HCT116 (cell line): ENCODE measurements at regions not wholly inside any gene's neighbourhood (a gene's known extent, or its start where the extent isn't known, plus 50 kb on each side); places are given as distances from the start of the nearest gene placed in this dataset.

Experiments used
- ATAC-seq: fragments of 200-7000 bp; cut with Tn5 transposase; 2 replicates; pipeline ENCODE4 v1.9.1; 2020; ENCODE audit warnings: mild to moderate bottlenecking, moderate library complexity
- BruUV-seq: library from RNA; stranded (reverse); fragments of 400-500 nt; replicated peaks from 2 replicates; lab custom pipeline; 2021; lab: Mats Ljungman, UMichigan
- CTCF ChIA-PET: fragments of 300-600 bp; sonication (Branson Sonifier 250); formaldehyde crosslinking; loops from one replicate; lab custom pipeline; 2021; ENCODE audit warnings: antibody characterized with exemption; lab: Charles Lee
- POLR2A ChIA-PET: fragments of 300-600, 350-600 bp; sonication (Branson Sonifier 250); formaldehyde crosslinking; loops from one replicate; lab custom pipeline; 2021; ENCODE audit warnings: antibody characterized with exemption; lab: Charles Lee
- RAD21 ChIA-PET, 2 experiments: fragments of 300-600 bp; sonication (Branson Sonifier 250); formaldehyde crosslinking; loops; one replicate each; lab custom pipeline; 2023; ENCODE audit warnings: low total read pairs in 2 of 2; ENCODE audit not compliant: uncharacterized antibody in 2 of 2, unreplicated experiment in 2 of 2, low non-redundant PET in 1 of 2; lab: Charles Lee
- DNase-seq: peaks from one replicate; pipeline ENCODE4 v3.0.0-alpha.2; 2010; ENCODE audit warnings: low read depth, low spot score
- H2AFZ ChIP-seq: fragments of 200-600 bp; shearing (Covaris generic), sonication (generic); 2 replicates; pipeline ENCODE4 v1.6.1; 2017; ENCODE audit warnings: low read depth, mixed run types, mixed read lengths, antibody characterized with exemption, low read length; ENCODE audit not compliant: poor library complexity, severe bottlenecking
- H3K27ac ChIP-seq: 2 replicates; pipeline ENCODE4 v1.5.1; 2012; ENCODE audit warnings: low read depth, low read length
- H3K27me3 ChIP-seq: fragments of 200-600 bp; sonication (generic); 2 replicates; pipeline ENCODE4 v1.6.1; 2016; ENCODE audit warnings: mixed run types, low read length, mixed read lengths; ENCODE audit not compliant: insufficient read depth
- H3K36me3 ChIP-seq, 2 experiments: fragments of 200-500 bp in 1 of 2; fragments of 200-600 bp in 1 of 2; sonication (Bioruptor generic) in 1 of 2; sonication (generic) in 1 of 2; 2 replicates each; pipeline versions ENCODE4 v1.5.1 to v1.6.1; 2014 to 2016; ENCODE audit warnings: low read length in 2 of 2, inconsistent platforms in 1 of 2, mixed read lengths in 1 of 2, mixed run types in 1 of 2; ENCODE audit not compliant: insufficient read depth in 2 of 2, control insufficient read depth in 1 of 2
- H3K4me1 ChIP-seq, 2 experiments: fragments of 200-600 bp in 1 of 2; sonication (generic) in 1 of 2; 2 replicates each; pipeline versions ENCODE4 v1.5.1 to v1.6.1; 2012 to 2017; ENCODE audit warnings: low read length in 2 of 2, inconsistent platforms in 1 of 2, mild to moderate bottlenecking in 1 of 2, mixed read lengths in 1 of 2, mixed run types in 1 of 2, moderate library complexity in 1 of 2; ENCODE audit not compliant: insufficient read depth in 2 of 2, control insufficient read depth in 1 of 2
- H3K4me2 ChIP-seq: fragments of 200-600 bp; sonication (generic); 2 replicates; pipeline ENCODE4 v1.6.1; 2017; ENCODE audit warnings: mixed run types, low read length, mixed read lengths
- H3K4me3 ChIP-seq, 2 experiments: fragments of 200-600 bp in 1 of 2; sonication (generic) in 1 of 2; replicated peaks in 1 of 2; 2 replicates each; pipeline ENCODE4 v1.5.1; 2011 to 2016; ENCODE audit warnings: low read length in 2 of 2, control low read depth in 1 of 2, low read depth in 1 of 2, mild to moderate bottlenecking in 1 of 2, mixed read lengths in 1 of 2, mixed run types in 1 of 2
- H3K79me2 ChIP-seq: fragments of 200-600 bp; sonication (generic); 2 replicates; pipeline ENCODE4 v1.6.1; 2017; ENCODE audit warnings: mild to moderate bottlenecking, mixed run types, low read length, moderate library complexity, mixed read lengths; ENCODE audit not compliant: insufficient read depth
- H3K9ac ChIP-seq: fragments of 200-600 bp; sonication (generic); 2 replicates; pipeline ENCODE4 v1.6.1; 2016; ENCODE audit warnings: low read length, mixed read lengths
- H3K9me2 ChIP-seq: fragments of 200-600 bp; sonication (generic), shearing (Covaris generic); 2 replicates; pipeline ENCODE4 v1.6.1; 2017; ENCODE audit warnings: mixed run types, mild to moderate bottlenecking, moderate library complexity; ENCODE audit not compliant: insufficient read depth
- H3K9me3 ChIP-seq, 2 experiments: fragments of 200-500 bp in 1 of 2; fragments of 200-600 bp in 1 of 2; sonication (Bioruptor generic) in 1 of 2; sonication (generic) in 1 of 2; 2 replicates each; pipeline ENCODE4 v1.6.1; 2014 to 2017; ENCODE audit warnings: low read length in 2 of 2, mixed read lengths in 2 of 2, inconsistent platforms in 1 of 2, low read depth in 1 of 2, mild to moderate bottlenecking in 1 of 2, mixed run types in 1 of 2, moderate library complexity in 1 of 2; ENCODE audit not compliant: control insufficient read depth in 1 of 2, insufficient read depth in 1 of 2
- H4K20me1 ChIP-seq: fragments of 200-600 bp; sonication (generic), shearing (Covaris generic); 2 replicates; pipeline ENCODE4 v1.6.1; 2017; ENCODE audit warnings: mixed run types, mild to moderate bottlenecking, moderate library complexity; ENCODE audit not compliant: insufficient read depth
- ATF3 ChIP-seq: IDR thresholded peaks from 2 replicates; pipeline ENCODE4 v1.6.1; 2012
- CBX3 ChIP-seq: IDR thresholded peaks from 2 replicates; pipeline ENCODE4 v1.6.1; 2012; ENCODE audit warnings: low read depth
- CEBPB ChIP-seq: IDR thresholded peaks from 2 replicates; pipeline ENCODE4 v1.6.1; 2012; ENCODE audit warnings: low read depth
- CTCF ChIP-seq, 3 experiments: fragments of 200-600 bp in 1 of 3; sonication (generic) in 1 of 3; IDR thresholded peaks in 2 of 3; conservative IDR thresholded peaks in 1 of 3; 2 replicates each; pipeline ENCODE4 v1.5.1; 2012 to 2017; ENCODE audit warnings: low read depth in 2 of 3, low read length in 2 of 3, antibody characterized with exemption in 1 of 3, borderline replicate concordance in 1 of 3, control low read depth in 1 of 3, mild to moderate bottlenecking in 1 of 3, mixed read lengths in 1 of 3, mixed run types in 1 of 3, moderate library complexity in 1 of 3; ENCODE audit not compliant: insufficient read depth in 1 of 3
- EGR1 ChIP-seq: IDR thresholded peaks from 2 replicates; pipeline ENCODE4 v1.6.1; 2012; ENCODE audit warnings: low read depth
- EZH2 ChIP-seq: fragments of 200-600 bp; sonication (generic); IDR thresholded peaks from 2 replicates; pipeline ENCODE4 v1.6.1; 2017; ENCODE audit warnings: antibody characterized with exemption, mixed run types
- EZH2phosphoT487 ChIP-seq: fragments of 200-600 bp; IDR thresholded peaks from 2 replicates; pipeline ENCODE4 v1.6.1; 2018; ENCODE audit warnings: antibody characterized with exemption, borderline replicate concordance
- FOSL1 ChIP-seq: IDR thresholded peaks from 2 replicates; pipeline ENCODE4 v1.6.1; 2012; ENCODE audit warnings: low read depth
- JUND ChIP-seq: IDR thresholded peaks from 2 replicates; pipeline ENCODE4 v1.6.1; 2012
- MAX ChIP-seq: IDR thresholded peaks from 2 replicates; pipeline ENCODE4 v1.6.1; 2012
- POLR2A ChIP-seq: IDR thresholded peaks from 2 replicates; pipeline ENCODE4 v1.7.0; 2011; ENCODE audit warnings: borderline replicate concordance; ENCODE audit not compliant: insufficient read depth, insufficient read length; ENCODE audit errors: extremely low read depth
- POLR2AphosphoS5 ChIP-seq: IDR thresholded peaks from 2 replicates; pipeline ENCODE4 v1.6.1; 2011; ENCODE audit warnings: mild to moderate bottlenecking, low read depth, low read length, moderate library complexity
- RAD21 ChIP-seq: IDR thresholded peaks from 2 replicates; pipeline ENCODE4 v1.6.1; 2012; ENCODE audit warnings: low read depth, mild to moderate bottlenecking
- SIN3A ChIP-seq: IDR thresholded peaks from 2 replicates; pipeline ENCODE4 v1.6.1; 2012; ENCODE audit warnings: low read depth
- SP1 ChIP-seq: IDR thresholded peaks from 2 replicates; pipeline ENCODE4 v1.6.1; 2012; ENCODE audit warnings: low read depth
- SRF ChIP-seq: IDR thresholded peaks from 2 replicates; pipeline ENCODE4 v1.6.1; 2012; ENCODE audit warnings: low read depth
- YY1 ChIP-seq: IDR thresholded peaks from 2 replicates; pipeline ENCODE4 v1.6.1; 2011; ENCODE audit warnings: low read length, low read depth, moderate library complexity, mild to moderate bottlenecking; ENCODE audit not compliant: insufficient replicate concordance; ENCODE audit errors: extremely low read depth
- ZBTB33 ChIP-seq: IDR thresholded peaks from 2 replicates; pipeline ENCODE4 v1.6.1; 2011; ENCODE audit warnings: mild to moderate bottlenecking, low read length, moderate library complexity; ENCODE audit not compliant: insufficient replicate concordance; ENCODE audit errors: extremely low read depth
- ZFX ChIP-seq: fragments of 450-650 bp; IDR thresholded peaks from 2 replicates; pipeline ENCODE4 v1.6.1; 2017
- ZNF274 ChIP-seq: fragments of 200-500 bp; sonication (Bioruptor generic); IDR thresholded peaks from 2 replicates; pipeline ENCODE4 v1.6.1; 2014; ENCODE audit warnings: mild to moderate bottlenecking, low read depth, low read length, inconsistent platforms
- intact Hi-C: fragments of 100-400 bp; cut with micrococcal nuclease; formaldehyde crosslinking; loops from 2 replicates; pipeline ENCODE4 v1.10.0; 2022

GRCh38 chr2:65545837-65546805, 113.7 kb upstream of the SPRED2 start:
- DNase-seq (no peak), ATAC-seq (peak; percentile 49)
- intact Hi-C loops, result no loop called here
- H3K9ac ChIP-seq, result peak overlapping the region; percentile 3; the same call in 1 of the 2 replicates
- H3K4me2 ChIP-seq, result peak overlapping the region; percentile 48
- no peaks in the 10 kb centered on the region for H3K36me3 ChIP-seq
- no peaks in the 10 kb centered on the region for H3K9me3 ChIP-seq
- ChIA-PET RAD21 (no interaction called here), POLR2A (no interaction called here), CTCF (no interaction called here)
- H3K79me2 ChIP-seq, result no peaks in the 10 kb centered on the region
- H3K9me2 ChIP-seq, result no peaks in the 10 kb centered on the region
- H3K27me3 ChIP-seq, result no peaks in the 10 kb centered on the region
- no peak overlapping the region; the same call in 1 of the 2 replicates for H3K27ac ChIP-seq
- H3K4me1 ChIP-seq, result peaks cover 8 to 18% of the 10 kb centered on the region in 2 experiments
- peak overlapping the region; percentile 64 for H2AFZ ChIP-seq
- H4K20me1 ChIP-seq, result no peaks in the 10 kb centered on the region
- BruUV-seq, result no TSS peak
- H3K4me3 ChIP-seq, result no peak overlapping the region; a peak in 1 of 4 replicates
- no peak for TF ChIP-seq ZBTB33
- TF ChIP-seq RAD21, result no peak
- TF ChIP-seq MAX, result peak; percentile 56
- no peak for TF ChIP-seq ZFX
- TF ChIP-seq ZNF274, result no peak
- TF ChIP-seq CEBPB, result no peak
- no peak for TF ChIP-seq SRF
- TF ChIP-seq POLR2A, result no peak
- no peak for TF ChIP-seq EGR1
- TF ChIP-seq YY1, result no peak
- TF ChIP-seq POLR2AphosphoS5, result no peak
- peak; percentile 35; the same call in 1 of the 2 replicates for TF ChIP-seq FOSL1
- TF ChIP-seq CBX3, result no peak
- TF ChIP-seq EZH2phosphoT487, result no peak
- TF ChIP-seq EZH2, result no peak
- TF ChIP-seq CTCF (IDR thresholded peaks at IDR 0.05 in 2 of 3, conservative IDR thresholded peaks at IDR 0.05 in 1 of 3; ENCODE audit: borderline replicate concordance in 1 of 3, insufficient read depth in 1 of 3, low read depth in 2 of 3, low read length in 2 of 3), result no peak
- no peak for TF ChIP-seq ATF3
- TF ChIP-seq SIN3A, result no peak
- TF ChIP-seq SP1, result 0 out of 2 replicates have a peak, but pooled peaks have one; percentile 31
- peak; percentile 40 for TF ChIP-seq JUND
